Spleen (tissue), 11 donors: ENCODE measurements at regions not wholly inside any gene's neighbourhood (a gene's known extent, or its start where the extent isn't known, plus 50 kb on each side); places are given as distances from the start of the nearest gene placed in this dataset.

Experiments used
- DNase-seq: peaks from one replicate; pipeline ENCODE4 v3.0.0-alpha.2; 2020
- H3K27ac ChIP-seq, 8 donors: fragments of 200-600 bp; sonication (generic) in 7 of 8; 1 replicate in 4 of 8; 2 replicates in 4 of 8; pipeline versions ENCODE4 v1.5.0 to v1.8.0; 2016 to 2021; ENCODE audit warnings: inconsistent platforms in 4 of 8, mild to moderate bottlenecking in 4 of 8, moderate library complexity in 1 of 8
- H3K27me3 ChIP-seq, 7 donors: fragments of 200-600 bp; sonication (generic) in 6 of 7; replicated peaks in 1 of 7; 1 replicate in 4 of 7; 2 replicates in 3 of 7; pipeline versions ENCODE4 v1.5.0 to v1.8.0; 2016 to 2021; ENCODE audit warnings: inconsistent platforms in 3 of 7, mild to moderate bottlenecking in 1 of 7
- H3K36me3 ChIP-seq, 6 donors: fragments of 200-600 bp; sonication (generic) in 5 of 6; 1 replicate in 4 of 6; 2 replicates in 2 of 6; pipeline versions ENCODE4 v1.5.0 to v1.8.0; 2016 to 2021; ENCODE audit warnings: inconsistent platforms in 2 of 6
- H3K4me1 ChIP-seq, 6 donors: fragments of 200-600 bp; sonication (generic) in 5 of 6; 1 replicate in 3 of 6; 2 replicates in 3 of 6; pipeline versions ENCODE4 v1.5.0 to v1.8.0; 2016 to 2021; ENCODE audit warnings: inconsistent platforms in 3 of 6
- H3K4me3 ChIP-seq, 8 donors: fragments of 200-600 bp; sonication (generic) in 7 of 8; 1 replicate in 4 of 8; 2 replicates in 4 of 8; pipeline versions ENCODE4 v1.5.0 to v1.8.0; 2016 to 2021; ENCODE audit warnings: inconsistent platforms in 4 of 8, mild to moderate bottlenecking in 4 of 8, moderate library complexity in 2 of 8
- H3K9me3 ChIP-seq, 8 donors: fragments of 200-600 bp; sonication (generic) in 7 of 8; 1 replicate in 4 of 8; 2 replicates in 4 of 8; pipeline versions ENCODE4 v1.5.0 to v1.8.0; 2016 to 2021; ENCODE audit warnings: inconsistent platforms in 4 of 8
- POLR2A ChIP-seq, 3 donors: fragments of 450-650 bp; IDR thresholded peaks; one replicate each; pipeline ENCODE4 v1.5.1; 2017; ENCODE audit warnings: antibody characterized with exemption in 3 of 3, mild to moderate bottlenecking in 1 of 3
- POLR2AphosphoS5 ChIP-seq, 3 donors: sonication (generic); formaldehyde crosslinking; IDR thresholded peaks; one replicate each; pipeline ENCODE4 v1.5.1; 2017; ENCODE audit warnings: antibody characterized with exemption in 3 of 3
- WGBS, 5 donors: extraction: QIAGEN DNeasy Blood & Tissue Kit in 3 of 5; methylation state at CpG; one replicate each; pipeline versions ENCODE4 v1.1.5 to v1.1.7; 2013 to 2018; 5-methylcytosine and 5-hydroxymethylcytosine counted together
- intact Hi-C: fragments of 100-400 bp; cut with DNase I; formaldehyde crosslinking; loops from one replicate; pipeline ENCODE4 v1.15.0; 2023; ENCODE audit warnings: low total_unique reads
- TF ChIP-seq, protein P1 (sequence below), 11 experiments: fragments of 200-600 bp in 7 of 11; fragments of 450-650 bp in 4 of 11; sonication (generic) in 4 of 11; IDR thresholded peaks in 8 of 11; conservative IDR thresholded peaks in 3 of 11; 1 replicate in 7 of 11; 2 replicates in 4 of 11; pipeline versions ENCODE4 v1.4.0 to v1.8.0; 2016 to 2021; ENCODE audit warnings: antibody characterized with exemption in 11 of 11, inconsistent platforms in 4 of 11, mild to moderate bottlenecking in 1 of 11
- donor health status: healthy with polysubstance abuse.
- donor health status: DM: no; HTN: no; CAD: no; lungs with moderate emphysema.
- donor health status: DM: no; HTN: no; CAD: no.
- donor health status: Bipolar disorder and iron deficiency.
- donor health status: healthy.
- donor health status: DM: no; HTN: no; CAD: no.
- donor health status: DM: yes; HTN: yes; CAD: no.

DNA sequence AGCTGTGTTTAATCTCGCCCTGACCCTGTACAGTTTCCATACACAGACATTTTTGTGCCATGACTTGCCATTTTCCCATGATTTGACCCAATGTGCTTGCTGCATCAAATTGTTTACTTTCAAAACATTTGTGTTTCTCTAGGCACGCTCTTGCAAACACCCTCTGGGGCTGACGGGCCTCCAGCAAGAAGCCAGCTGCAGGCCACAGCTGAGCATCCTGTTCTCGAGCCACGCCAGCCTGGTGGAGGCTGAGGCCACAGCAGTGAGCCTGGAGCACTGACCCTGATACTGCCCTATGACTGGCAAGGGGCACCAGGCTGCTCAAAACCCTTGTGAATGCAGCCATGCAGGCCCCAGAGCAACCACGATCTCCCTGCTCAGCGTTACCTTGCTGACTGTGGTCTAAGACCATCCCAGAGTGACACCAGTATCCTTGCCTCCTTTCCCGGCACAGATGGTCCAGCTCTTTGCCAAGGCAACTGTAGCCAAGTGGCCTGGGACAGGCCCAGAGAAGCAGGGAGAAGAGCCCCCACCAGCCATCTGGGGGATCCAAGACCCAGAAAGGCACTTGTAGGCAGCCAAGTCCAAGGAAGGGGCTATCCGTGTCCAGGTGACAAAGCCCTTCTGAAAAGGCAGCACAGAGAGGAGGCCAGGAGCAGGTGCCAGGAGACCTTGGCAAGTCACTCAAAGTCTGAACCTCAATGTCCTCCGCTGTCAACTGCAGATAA is 78.5 kb downstream of the OAT start:
- intact Hi-C loops: no loop called here
- WGBS, 5 donors: 69 to 88% (median 84%) methylated on average over 7 to 10 of the region's 10 CpGs
- peak overlapping the region in 3 of 8 donors; percentile 39 to 59 (median 52) for H3K27ac ChIP-seq
- no peaks in the 10 kb centered on the region for H3K36me3 ChIP-seq
- H3K9me3 ChIP-seq: no peaks in the 10 kb centered on the region
- no peaks in the 10 kb centered on the region for H3K27me3 ChIP-seq
- H3K4me3 ChIP-seq: no peak overlapping the region
- TF ChIP-seq POLR2A (IDR thresholded peaks at IDR 0.05): no peak
- peak in 1 of 3 donors; percentile 50 for TF ChIP-seq POLR2AphosphoS5 (IDR thresholded peaks at IDR 0.05)
- TF ChIP-seq, protein P1, sequence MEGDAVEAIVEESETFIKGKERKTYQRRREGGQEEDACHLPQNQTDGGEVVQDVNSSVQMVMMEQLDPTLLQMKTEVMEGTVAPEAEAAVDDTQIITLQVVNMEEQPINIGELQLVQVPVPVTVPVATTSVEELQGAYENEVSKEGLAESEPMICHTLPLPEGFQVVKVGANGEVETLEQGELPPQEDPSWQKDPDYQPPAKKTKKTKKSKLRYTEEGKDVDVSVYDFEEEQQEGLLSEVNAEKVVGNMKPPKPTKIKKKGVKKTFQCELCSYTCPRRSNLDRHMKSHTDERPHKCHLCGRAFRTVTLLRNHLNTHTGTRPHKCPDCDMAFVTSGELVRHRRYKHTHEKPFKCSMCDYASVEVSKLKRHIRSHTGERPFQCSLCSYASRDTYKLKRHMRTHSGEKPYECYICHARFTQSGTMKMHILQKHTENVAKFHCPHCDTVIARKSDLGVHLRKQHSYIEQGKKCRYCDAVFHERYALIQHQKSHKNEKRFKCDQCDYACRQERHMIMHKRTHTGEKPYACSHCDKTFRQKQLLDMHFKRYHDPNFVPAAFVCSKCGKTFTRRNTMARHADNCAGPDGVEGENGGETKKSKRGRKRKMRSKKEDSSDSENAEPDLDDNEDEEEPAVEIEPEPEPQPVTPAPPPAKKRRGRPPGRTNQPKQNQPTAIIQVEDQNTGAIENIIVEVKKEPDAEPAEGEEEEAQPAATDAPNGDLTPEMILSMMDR (IDR thresholded peaks at IDR 0.05 in 8 of 11, conservative IDR thresholded peaks at IDR 0.05 in 3 of 11): no peak
- DNase-seq: peak; percentile 74
- peaks cover 0 to 21% (median 14%) of the 10 kb centered on the region in 6 donors for H3K4me1 ChIP-seq

DNA sequence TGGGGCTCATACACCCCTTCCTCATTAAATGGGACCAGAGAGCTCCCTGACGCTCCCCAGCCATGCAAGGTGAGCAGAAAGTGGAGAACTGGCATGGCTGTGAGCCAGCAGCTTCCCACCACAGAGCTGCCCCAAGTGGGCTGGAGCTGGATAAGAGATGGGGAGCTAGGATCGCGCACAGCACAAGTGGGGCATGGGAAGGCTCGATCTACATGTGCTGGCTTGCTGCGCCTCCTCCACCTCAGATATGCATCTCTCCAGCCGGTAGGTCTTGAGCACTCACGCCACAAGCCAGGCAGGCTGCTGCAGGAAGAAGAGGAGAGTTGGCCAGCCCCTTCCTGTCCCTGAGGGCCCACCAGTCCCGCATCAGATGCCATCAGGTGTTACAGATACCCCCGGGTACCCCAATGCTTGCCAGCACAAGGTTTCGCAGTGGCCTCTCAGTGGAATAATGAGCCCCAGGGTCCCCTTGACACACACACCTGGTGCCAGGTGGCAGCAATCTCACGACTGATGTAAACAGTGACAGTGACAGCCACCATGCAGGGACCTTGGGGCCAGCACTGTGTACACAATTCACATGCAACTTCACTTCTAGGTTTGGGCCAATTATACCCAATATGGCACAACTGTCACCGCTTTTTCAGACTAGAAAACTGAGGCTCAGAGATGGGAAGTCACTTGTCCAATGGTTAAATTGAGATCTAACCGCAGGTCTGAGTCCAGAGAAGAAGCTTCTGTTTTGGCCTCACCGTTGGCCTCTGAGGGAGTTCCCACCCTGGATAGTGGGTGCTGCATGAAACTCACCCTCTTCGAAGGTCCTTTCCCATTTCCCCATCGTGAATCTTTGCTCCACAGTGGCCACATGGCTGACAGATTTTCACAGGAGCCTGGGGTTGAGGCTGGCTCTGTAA is 79.3 kb downstream of the OAT start:
- 84 to 94% (median 88%) methylated on average over 16 of the region's 16 CpGs for WGBS, 5 donors
- H3K4me3 ChIP-seq: no peak overlapping the region
- H3K27me3 ChIP-seq: no peaks in the 10 kb centered on the region
- TF ChIP-seq POLR2AphosphoS5 (IDR thresholded peaks at IDR 0.05): no peak
- TF ChIP-seq, protein P1 (IDR thresholded peaks at IDR 0.05 in 8 of 11, conservative IDR thresholded peaks at IDR 0.05 in 3 of 11): no peak
- DNase-seq: peak; percentile 56
- H3K4me1 ChIP-seq: peaks cover 0 to 21% (median 14%) of the 10 kb centered on the region in 6 donors
- peak overlapping the region in 2 of 8 donors; percentile 39 to 52 for H3K27ac ChIP-seq
- intact Hi-C loops: no loop called here
- no peaks in the 10 kb centered on the region for H3K36me3 ChIP-seq
- no peaks in the 10 kb centered on the region for H3K9me3 ChIP-seq

DNA sequence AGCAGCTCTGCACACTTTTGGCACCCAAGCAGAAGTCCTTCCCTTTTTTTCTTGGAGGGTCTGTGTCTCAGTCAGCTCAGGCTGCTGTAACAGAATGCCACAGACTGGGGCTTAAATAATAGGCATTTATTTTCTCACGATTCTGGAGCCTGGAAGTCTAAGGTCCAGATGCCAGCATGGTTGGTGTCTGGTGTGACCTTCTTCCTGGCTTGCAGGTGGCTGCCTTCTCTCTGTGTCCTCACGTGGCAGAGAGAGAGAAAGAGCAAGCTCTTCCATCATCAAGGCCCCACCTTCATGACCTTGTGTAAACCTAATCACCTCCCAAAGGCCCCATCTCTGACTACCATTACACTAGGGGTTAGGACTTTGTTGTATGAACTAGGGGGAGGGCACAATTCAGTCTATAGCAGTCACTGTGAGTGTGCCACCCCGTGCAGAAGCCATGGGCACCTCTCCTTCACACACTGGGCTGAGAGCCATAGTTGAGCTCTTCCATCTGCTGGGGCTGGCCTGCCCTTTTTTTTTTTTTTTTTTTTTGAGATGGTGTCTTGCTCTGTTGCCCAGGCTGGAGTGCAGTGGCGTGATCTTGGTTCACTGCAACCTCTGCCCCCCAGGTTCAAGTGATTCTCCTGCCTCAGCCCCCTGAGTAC is 80.3 kb downstream of the OAT start:
- Histone ChIP-seq H3K27ac (no peak overlapping the region), H3K27me3 (no peaks in the 10 kb centered on the region), H3K4me3 (no peak overlapping the region), H3K36me3 (no peaks in the 10 kb centered on the region), H3K4me1 (peaks cover 0 to 21% (median 14%) of the 10 kb centered on the region in 6 donors), H3K9me3 (no peaks in the 10 kb centered on the region)
- no peak for DNase-seq
- intact Hi-C loops: no loop called here
- TF ChIP-seq, protein P1 (IDR thresholded peaks at IDR 0.05 in 8 of 11, conservative IDR thresholded peaks at IDR 0.05 in 3 of 11): no peak
- no peak for TF ChIP-seq POLR2AphosphoS5 (IDR thresholded peaks at IDR 0.05)
- TF ChIP-seq POLR2A (IDR thresholded peaks at IDR 0.05): no peak
- WGBS, 5 donors: 69 to 87% (median 81%) methylated on average over 3 to 4 of the region's 4 CpGs
